D721Med (cell line): ENCODE measurements at regions not wholly inside any gene's neighbourhood (a gene's known extent, or its start where the extent isn't known, plus 50 kb on each side); places are given as distances from the start of the nearest gene placed in this dataset.

Source experiments
- DNase-seq: peaks from one replicate; pipeline ENCODE4 v3.0.0; 2011; ENCODE audit warnings: low spot score; ENCODE audit not compliant: insufficient read length
- FAIRE-seq: peaks from 2 replicates; lab custom pipeline; 2011; peaks lifted over from hg19 to GRCh38; lab: Jason Lieb, UNC
- TF ChIP-seq, protein P1 (sequence below): IDR thresholded peaks from 2 replicates; pipeline ENCODE4 v1.5.1; 2012; ENCODE audit warnings: mild to moderate bottlenecking, control low read depth; ENCODE audit not compliant: insufficient read depth; ENCODE audit errors: missing control alignments

DNA sequence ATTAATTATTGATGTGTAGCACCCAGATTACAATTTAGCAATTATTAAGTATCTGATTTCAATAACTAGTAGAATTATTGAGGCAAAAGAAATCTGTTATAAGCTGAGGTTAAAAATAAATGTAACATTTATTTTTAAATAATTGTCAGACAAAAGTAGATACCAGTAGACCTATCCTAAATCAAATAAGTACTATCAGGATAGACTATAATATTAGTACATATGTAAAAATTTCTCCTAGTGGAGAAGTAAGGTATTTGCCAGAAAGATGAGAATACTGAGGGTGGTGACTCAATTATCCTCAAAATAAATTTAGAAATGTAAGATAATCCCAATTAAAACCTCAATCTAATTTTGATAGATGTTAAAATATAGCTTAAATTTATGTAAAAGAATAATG, 377.8 kb upstream of the CHRM3 start:
- FAIRE-seq = no peak
- TF ChIP-seq, protein P1, sequence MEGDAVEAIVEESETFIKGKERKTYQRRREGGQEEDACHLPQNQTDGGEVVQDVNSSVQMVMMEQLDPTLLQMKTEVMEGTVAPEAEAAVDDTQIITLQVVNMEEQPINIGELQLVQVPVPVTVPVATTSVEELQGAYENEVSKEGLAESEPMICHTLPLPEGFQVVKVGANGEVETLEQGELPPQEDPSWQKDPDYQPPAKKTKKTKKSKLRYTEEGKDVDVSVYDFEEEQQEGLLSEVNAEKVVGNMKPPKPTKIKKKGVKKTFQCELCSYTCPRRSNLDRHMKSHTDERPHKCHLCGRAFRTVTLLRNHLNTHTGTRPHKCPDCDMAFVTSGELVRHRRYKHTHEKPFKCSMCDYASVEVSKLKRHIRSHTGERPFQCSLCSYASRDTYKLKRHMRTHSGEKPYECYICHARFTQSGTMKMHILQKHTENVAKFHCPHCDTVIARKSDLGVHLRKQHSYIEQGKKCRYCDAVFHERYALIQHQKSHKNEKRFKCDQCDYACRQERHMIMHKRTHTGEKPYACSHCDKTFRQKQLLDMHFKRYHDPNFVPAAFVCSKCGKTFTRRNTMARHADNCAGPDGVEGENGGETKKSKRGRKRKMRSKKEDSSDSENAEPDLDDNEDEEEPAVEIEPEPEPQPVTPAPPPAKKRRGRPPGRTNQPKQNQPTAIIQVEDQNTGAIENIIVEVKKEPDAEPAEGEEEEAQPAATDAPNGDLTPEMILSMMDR = no peak
- no peak for DNase-seq

DNA sequence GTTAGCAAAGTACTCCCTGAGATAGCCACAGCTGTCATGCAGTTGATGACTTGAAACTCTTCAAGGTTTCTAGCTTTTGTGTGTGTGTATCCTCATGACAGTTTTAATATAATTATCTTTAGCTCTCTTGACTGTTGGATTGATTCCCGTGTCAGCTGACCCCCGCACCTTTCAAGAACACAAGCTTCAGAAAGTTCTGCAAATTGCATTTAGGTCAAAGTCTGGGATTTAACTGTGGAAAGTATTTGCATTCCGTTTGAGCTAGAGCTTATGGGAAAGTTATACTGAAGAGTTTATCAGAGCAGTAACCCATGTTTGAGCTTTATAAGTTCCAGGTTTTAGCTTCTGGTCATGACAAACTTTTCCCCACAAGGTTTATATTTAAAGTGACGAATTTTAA, 380.1 kb upstream of the CHRM3 start:
- TF ChIP-seq, protein P1 = no peak
- DNase-seq = no peak
- no peak for FAIRE-seq

DNA sequence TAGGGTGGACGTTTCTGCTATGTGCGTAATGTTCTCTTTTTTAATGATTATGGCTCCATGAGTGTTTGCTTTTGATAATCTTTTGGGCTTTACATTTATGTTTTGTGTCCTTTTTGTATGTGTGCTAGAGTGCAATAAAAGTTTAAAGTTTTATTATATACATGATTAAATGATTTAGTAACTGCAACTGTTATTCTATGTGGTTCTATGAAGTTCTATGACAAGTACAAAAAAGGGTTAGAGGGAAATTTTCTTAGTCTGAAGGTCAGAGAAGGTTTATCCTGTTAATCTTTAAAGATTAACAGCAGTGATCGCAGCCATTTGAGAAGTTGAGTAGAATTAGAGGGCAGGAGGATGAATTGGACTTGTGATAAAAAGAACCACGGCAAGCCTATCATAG, 386.4 kb upstream of the CHRM3 start:
- peak; percentile 90 for FAIRE-seq
- DNase-seq = peak; percentile 26
- TF ChIP-seq, protein P1 = no peak

DNA sequence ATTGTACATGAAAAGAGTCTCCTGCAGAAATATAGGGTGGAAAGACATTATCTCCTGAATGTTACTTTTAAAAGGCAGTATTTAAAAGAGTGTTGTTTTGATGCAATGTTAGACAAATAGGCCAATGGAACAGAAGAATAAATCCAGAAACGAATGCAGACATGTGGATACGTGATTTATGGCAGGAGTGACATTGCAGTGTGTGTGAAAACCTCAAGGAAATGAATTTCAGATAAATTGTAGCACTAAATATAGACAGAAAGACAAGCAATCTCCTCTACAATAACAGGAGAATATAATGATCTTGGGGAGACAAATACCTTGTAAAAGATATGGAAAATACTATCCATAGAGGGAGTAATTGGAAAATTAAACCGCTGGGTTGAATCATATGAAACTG, 387.8 kb upstream of the CHRM3 start:
- no peak for DNase-seq
- FAIRE-seq = peak; percentile 85

DNA sequence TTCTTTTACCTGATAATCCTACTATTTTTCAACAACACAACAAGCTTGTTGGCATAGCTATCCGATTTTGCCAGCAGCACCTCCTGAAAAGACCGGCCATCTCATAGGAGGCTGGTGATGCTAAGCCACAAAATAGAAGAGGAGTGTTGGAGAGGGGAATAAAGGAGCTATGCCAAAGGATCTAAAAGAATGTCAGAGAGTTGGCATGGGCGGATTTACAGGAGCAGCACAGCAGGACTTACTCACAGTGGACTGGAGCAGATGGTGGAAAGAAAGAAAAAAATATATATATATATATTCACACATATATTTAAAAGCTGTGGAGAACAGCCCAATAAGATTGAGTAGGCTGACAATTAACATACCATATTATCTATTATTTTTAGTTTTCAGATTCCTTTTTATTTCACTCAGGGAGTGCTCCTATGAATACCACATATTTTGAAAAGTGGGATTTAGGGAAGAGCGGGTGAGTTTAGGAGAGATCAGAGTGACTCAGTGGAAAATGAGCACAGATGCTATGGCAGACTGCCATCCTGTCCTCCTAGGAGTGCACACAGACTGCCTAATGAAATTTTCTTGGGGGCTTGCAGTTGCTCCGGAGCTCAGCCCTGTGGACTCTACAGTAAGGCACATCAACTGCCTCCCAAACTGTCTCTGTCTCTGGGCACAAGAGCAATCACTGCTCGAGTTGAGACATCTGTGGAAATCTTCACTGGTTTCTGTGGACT, 394.4 kb upstream of the CHRM3 start:
- FAIRE-seq = no peak
- TF ChIP-seq, protein P1 = no peak
- no peak for DNase-seq

More for the DNA sequence above, 387.8 kb upstream of the CHRM3 start:
- TF ChIP-seq, protein P1 = no peak

DNA sequence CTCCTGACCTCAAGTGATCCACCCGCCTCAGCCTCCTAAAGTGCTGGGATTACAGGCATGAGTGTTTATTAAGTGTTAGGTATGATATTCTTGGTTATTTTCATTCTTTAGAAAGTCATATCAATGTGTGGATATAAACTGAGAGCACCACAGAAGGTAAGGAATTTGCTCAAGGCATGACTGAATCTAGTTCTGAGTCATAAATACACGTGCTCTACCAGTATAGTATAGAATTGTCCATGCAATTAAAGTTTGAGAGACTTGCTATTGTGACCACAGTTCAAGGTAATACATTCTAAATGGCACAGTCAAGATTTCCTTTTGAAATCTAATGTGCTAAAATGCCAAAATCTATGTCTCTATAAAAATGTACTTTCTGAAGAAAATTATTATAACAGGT, 401.1 kb upstream of the CHRM3 start:
- DNase-seq (no peak), FAIRE-seq (peak; percentile 81)
- TF ChIP-seq, protein P1 = no peak

DNA sequence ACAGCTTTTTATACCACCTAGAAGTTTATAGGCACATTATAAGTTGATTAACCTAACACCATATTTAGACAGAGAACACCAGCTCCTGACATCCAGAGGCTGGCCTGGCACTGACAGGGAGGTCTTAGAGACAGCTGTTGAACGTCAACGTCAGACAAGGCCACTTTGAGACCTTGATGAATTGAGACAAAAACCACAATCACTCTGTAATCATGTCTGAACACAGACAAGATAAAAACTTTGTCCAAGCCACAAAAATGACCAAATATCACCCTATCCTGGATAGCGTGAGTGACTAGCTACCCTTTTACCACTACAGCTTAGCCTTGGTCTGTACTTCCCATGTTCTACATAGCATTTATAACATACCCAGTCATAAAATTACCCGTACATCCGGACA, 403.6 kb upstream of the CHRM3 start:
- TF ChIP-seq, protein P1 = no peak
- no peak for DNase-seq
- FAIRE-seq = no peak
